DND-41 (cell line): ENCODE measurements at regions not wholly inside any gene's neighbourhood (a gene's known extent, or its start where the extent isn't known, plus 50 kb on each side); places are given as distances from the start of the nearest gene placed in this dataset.

ENCODE experiments used
- ATAC-seq: fragments of 200-7000 bp; cut with Tn5 transposase; 3 replicates; pipeline ENCODE4 v1.9.1; 2021; ENCODE audit warnings: low read depth; ENCODE audit not compliant: insufficient read depth
- DNase-seq: peaks from one replicate; pipeline ENCODE4 v3.0.0-alpha.2; 2020
- H2AFZ ChIP-seq: 2 replicates; pipeline ENCODE4 v1.6.0; 2012; ENCODE audit warnings: low read depth, low read length
- H3K27ac ChIP-seq: 2 replicates; pipeline ENCODE4 v1.5.1; 2012; ENCODE audit warnings: low read length, inconsistent platforms
- H3K27me3 ChIP-seq: fragments of 200-600 bp; sonication (generic); 2 replicates; pipeline ENCODE4 v1.6.0; 2012; ENCODE audit warnings: low read length, mild to moderate bottlenecking, inconsistent platforms; ENCODE audit not compliant: insufficient read depth, poor library complexity
- H3K36me3 ChIP-seq: 2 replicates; pipeline ENCODE4 v1.5.1; 2012; ENCODE audit warnings: low read length, inconsistent platforms; ENCODE audit not compliant: insufficient read depth
- H3K4me1 ChIP-seq: 2 replicates; pipeline ENCODE4 v1.5.1; 2012; ENCODE audit warnings: mild to moderate bottlenecking, low read length; ENCODE audit not compliant: insufficient read depth
- H3K4me2 ChIP-seq: 2 replicates; pipeline ENCODE4 v1.6.0; 2012; ENCODE audit warnings: mild to moderate bottlenecking, moderate library complexity, low read length, inconsistent platforms; ENCODE audit not compliant: insufficient read depth
- H3K4me3 ChIP-seq, 2 experiments: fragments of 200-600 bp in 1 of 2; shearing (Covaris generic) in 1 of 2; 2 replicates each; pipeline ENCODE4 v1.5.1; 2012 to 2016; ENCODE audit warnings: inconsistent platforms in 2 of 2, low read length in 2 of 2, mild to moderate bottlenecking in 2 of 2, low read depth in 1 of 2, moderate library complexity in 1 of 2
- H3K79me2 ChIP-seq: 2 replicates; pipeline ENCODE4 v1.6.0; 2012; ENCODE audit warnings: low read length, inconsistent platforms; ENCODE audit not compliant: insufficient read depth
- H3K9ac ChIP-seq: 2 replicates; pipeline ENCODE4 v1.6.0; 2012; ENCODE audit warnings: low read depth, mild to moderate bottlenecking, inconsistent platforms, low read length, moderate library complexity
- H3K9me3 ChIP-seq: 2 replicates; pipeline ENCODE4 v1.5.1; 2012; ENCODE audit warnings: low read length, moderate library complexity, mild to moderate bottlenecking, inconsistent platforms; ENCODE audit not compliant: insufficient read depth, severe bottlenecking
- H4K20me1 ChIP-seq: 2 replicates; pipeline ENCODE4 v1.6.0; 2012; ENCODE audit warnings: low read length; ENCODE audit not compliant: insufficient read depth
- CTCF ChIP-seq: IDR thresholded peaks from 2 replicates; pipeline ENCODE4 v1.5.1; 2012; ENCODE audit warnings: borderline replicate concordance, low read length, moderate library complexity, mild to moderate bottlenecking; ENCODE audit not compliant: poor library complexity, severe bottlenecking; ENCODE audit errors: extremely low read depth
- EZH2 ChIP-seq: IDR thresholded peaks from 3 replicates; pipeline ENCODE4 v1.6.1; 2012; ENCODE audit warnings: borderline replicate concordance, low read depth, mild to moderate bottlenecking, moderate library complexity, low read length, inconsistent platforms; ENCODE audit not compliant: severe bottlenecking

GRCh38 chr4:155009288-155009687 is 199.1 kb upstream of the NPY2R start:
- Histone ChIP-seq H2AFZ (no peak overlapping the region), H3K27me3 (no peaks in the 10 kb centered on the region), H3K9ac (no peak overlapping the region), H3K79me2 (no peaks in the 10 kb centered on the region), H4K20me1 (no peaks in the 10 kb centered on the region), H3K4me3 (no peak overlapping the region), H3K4me1 (no peaks in the 10 kb centered on the region), H3K27ac (no peak overlapping the region), H3K9me3 (no peaks in the 10 kb centered on the region), H3K36me3 (no peaks in the 10 kb centered on the region), H3K4me2 (no peak overlapping the region)
- TF ChIP-seq EZH2 = no peak
- TF ChIP-seq CTCF = no peak
- no peak for DNase-seq
- ATAC-seq = no peak

- Histone ChIP-seq H3K4me2 (no peak overlapping the region), H3K79me2 (no peaks in the 10 kb centered on the region), H2AFZ (no peak overlapping the region), H3K9ac (no peak overlapping the region), H3K27ac (no peak overlapping the region), H3K27me3 (no peaks in the 10 kb centered on the region), H3K9me3 (no peaks in the 10 kb centered on the region), H3K4me1 (no peaks in the 10 kb centered on the region), H3K36me3 (no peaks in the 10 kb centered on the region), H3K4me3 (no peak overlapping the region), H4K20me1 (no peaks in the 10 kb centered on the region)
- TF ChIP-seq CTCF (no peak), EZH2 (no peak)
- no peak for DNase-seq
- no peak for ATAC-seq
Measured at GRCh38 chr4:155010376-155010775, 198.1 kb upstream of the NPY2R start.

- no peaks in the 10 kb centered on the region for H3K9me3 ChIP-seq
- no peak for ATAC-seq
- TF ChIP-seq EZH2 (no peak), CTCF (no peak)
- no peaks in the 10 kb centered on the region for H3K4me1 ChIP-seq
- no peak for DNase-seq
- H4K20me1 ChIP-seq = no peaks in the 10 kb centered on the region
- H3K9ac ChIP-seq = no peak overlapping the region
- no peak overlapping the region for H3K4me2 ChIP-seq
- H3K4me3 ChIP-seq = no peak overlapping the region
- no peaks in the 10 kb centered on the region for H3K27me3 ChIP-seq
- no peaks in the 10 kb centered on the region for H3K36me3 ChIP-seq
- H2AFZ ChIP-seq = no peak overlapping the region
- H3K79me2 ChIP-seq = no peaks in the 10 kb centered on the region
- H3K27ac ChIP-seq = no peak overlapping the region
Measured at GRCh38 chr4:155011163-155011780, 197.2 kb upstream of the NPY2R start.

GRCh38 chr4:155012469-155012868 is 196.0 kb upstream of the NPY2R start:
- Histone ChIP-seq H3K79me2 (no peaks in the 10 kb centered on the region), H3K9me3 (no peaks in the 10 kb centered on the region), H4K20me1 (no peaks in the 10 kb centered on the region), H3K27ac (no peak overlapping the region), H3K27me3 (no peaks in the 10 kb centered on the region), H3K4me3 (no peak overlapping the region), H3K4me1 (no peaks in the 10 kb centered on the region), H2AFZ (no peak overlapping the region), H3K36me3 (no peaks in the 10 kb centered on the region), H3K4me2 (no peak overlapping the region), H3K9ac (no peak overlapping the region)
- TF ChIP-seq EZH2 (no peak), CTCF (no peak)
- DNase-seq = no peak
- ATAC-seq = no peak
